Fibroblast of lung (primary cell): ENCODE measurements at regions not wholly inside any gene's neighbourhood (a gene's known extent, or its start where the extent isn't known, plus 50 kb on each side); places are given as distances from the start of the nearest gene placed in this dataset.

Experiments used
- DNase-seq, 2 donors: peaks; one replicate each; pipeline versions ENCODE4 v3.0.0 to v3.0.0-alpha.2; 2010; ENCODE audit warnings: low read depth in 2 of 2
- H2AFZ ChIP-seq: 2 replicates; pipeline ENCODE4 v1.5.1; 2012; ENCODE audit warnings: low read length, control low read depth, inconsistent platforms
- H3K27ac ChIP-seq: 2 replicates; pipeline ENCODE4 v1.5.1; 2011; ENCODE audit warnings: low read length, control low read depth; ENCODE audit not compliant: insufficient read depth
- H3K27me3 ChIP-seq: 2 replicates; pipeline ENCODE4 v1.5.1; 2011; ENCODE audit warnings: mild to moderate bottlenecking, low read length; ENCODE audit not compliant: control insufficient read depth, insufficient read depth
- H3K36me3 ChIP-seq: 2 replicates; pipeline ENCODE4 v1.5.1; 2011; ENCODE audit warnings: low read length; ENCODE audit not compliant: control insufficient read depth, insufficient read depth
- H3K4me1 ChIP-seq: 2 replicates; pipeline ENCODE4 v1.5.1; 2011; ENCODE audit warnings: low read length; ENCODE audit not compliant: control insufficient read depth, insufficient read depth; ENCODE audit errors: extremely low read depth
- H3K4me2 ChIP-seq: 2 replicates; pipeline ENCODE4 v1.5.1; 2011; ENCODE audit warnings: low read length, control low read depth; ENCODE audit not compliant: insufficient read depth; ENCODE audit errors: extremely low read depth
- H3K4me3 ChIP-seq, 4 experiments: fragments of 200-600 bp in 1 of 4; sonication (generic) in 1 of 4; replicated peaks in 1 of 4; 2 replicates each; pipeline ENCODE4 v1.5.1; 2011 to 2016; ENCODE audit warnings: low read length in 4 of 4, low read depth in 3 of 4, mild to moderate bottlenecking in 3 of 4, control low read depth in 2 of 4, inconsistent platforms in 1 of 4, mixed read lengths in 1 of 4; ENCODE audit not compliant: insufficient read depth in 1 of 4; ENCODE audit errors: control extremely low read depth in 1 of 4
- H3K79me2 ChIP-seq: 2 replicates; pipeline ENCODE4 v1.5.1; 2012; ENCODE audit warnings: mild to moderate bottlenecking, low read length, inconsistent platforms; ENCODE audit not compliant: control insufficient read depth, insufficient read depth
- H3K9ac ChIP-seq: 2 replicates; pipeline ENCODE4 v1.5.1; 2011; ENCODE audit warnings: mild to moderate bottlenecking, low read length, control low read depth; ENCODE audit not compliant: insufficient read depth
- H3K9me3 ChIP-seq: 2 replicates; pipeline ENCODE4 v1.5.1; 2012; ENCODE audit warnings: low read depth, low read length; ENCODE audit not compliant: control insufficient read depth, insufficient read depth
- H4K20me1 ChIP-seq: 2 replicates; pipeline ENCODE4 v1.5.1; 2011; ENCODE audit warnings: low read length; ENCODE audit not compliant: control insufficient read depth, insufficient read depth; ENCODE audit errors: extremely low read depth
- CTCF ChIP-seq, 2 donors: IDR thresholded peaks in 1 of 2; conservative IDR thresholded peaks in 1 of 2; 1 replicate in 1 of 2; 2 replicates in 1 of 2; pipeline ENCODE4 v1.5.1; 2011 to 2012; ENCODE audit warnings: low read length in 2 of 2, control low read depth in 1 of 2, inconsistent platforms in 1 of 2, low read depth in 1 of 2, mild to moderate bottlenecking in 1 of 2
- EZH2 ChIP-seq: IDR thresholded peaks from 2 replicates; pipeline ENCODE4 v1.5.1; 2012; ENCODE audit warnings: low read length, control low read depth, mild to moderate bottlenecking; ENCODE audit errors: missing control alignments

GRCh38 chr11:90594658-90595057 is 371.8 kb upstream of the CHORDC1 start:
- TF ChIP-seq EZH2 (no peak), CTCF (conservative IDR thresholded peaks at IDR 0.05 in 1 of 2, IDR thresholded peaks at IDR 0.05 in 1 of 2; ENCODE audit: low read depth in 1 of 2, low read length in 2 of 2) (no peak)
- H3K4me2 ChIP-seq = no peak overlapping the region
- H2AFZ ChIP-seq = no peak overlapping the region
- no peak overlapping the region for H3K27ac ChIP-seq
- no peak for DNase-seq
- H3K4me1 ChIP-seq = no peaks in the 10 kb centered on the region
- no peaks in the 10 kb centered on the region for H3K9me3 ChIP-seq
- H3K36me3 ChIP-seq = no peaks in the 10 kb centered on the region
- no peak overlapping the region for H3K9ac ChIP-seq
- no peaks in the 10 kb centered on the region for H3K27me3 ChIP-seq
- no peak overlapping the region for H3K4me3 ChIP-seq
- no peaks in the 10 kb centered on the region for H3K79me2 ChIP-seq
- no peaks in the 10 kb centered on the region for H4K20me1 ChIP-seq

GRCh38 chr11:90593099-90593498 is 370.2 kb upstream of the CHORDC1 start:
- H3K79me2 ChIP-seq = no peaks in the 10 kb centered on the region
- no peak overlapping the region for H3K4me3 ChIP-seq
- no peaks in the 10 kb centered on the region for H3K4me1 ChIP-seq
- no peak overlapping the region for H2AFZ ChIP-seq
- no peak for TF ChIP-seq EZH2
- no peaks in the 10 kb centered on the region for H3K27me3 ChIP-seq
- no peaks in the 10 kb centered on the region for H3K9me3 ChIP-seq
- H3K36me3 ChIP-seq = no peaks in the 10 kb centered on the region
- H4K20me1 ChIP-seq = no peaks in the 10 kb centered on the region
- DNase-seq = no peak
- no peak overlapping the region for H3K9ac ChIP-seq
- H3K4me2 ChIP-seq = no peak overlapping the region
- no peak overlapping the region for H3K27ac ChIP-seq

- no peak for DNase-seq
- no peak for TF ChIP-seq CTCF (conservative IDR thresholded peaks at IDR 0.05 in 1 of 2, IDR thresholded peaks at IDR 0.05 in 1 of 2; ENCODE audit: low read depth in 1 of 2, low read length in 2 of 2)
- TF ChIP-seq EZH2 = no peak
- no peak overlapping the region for H3K27ac ChIP-seq
- no peaks in the 10 kb centered on the region for H3K9me3 ChIP-seq
- H4K20me1 ChIP-seq = no peaks in the 10 kb centered on the region
- H3K4me1 ChIP-seq = no peaks in the 10 kb centered on the region
- H2AFZ ChIP-seq = no peak overlapping the region
- H3K9ac ChIP-seq = no peak overlapping the region
- no peak overlapping the region for H3K4me2 ChIP-seq
- no peaks in the 10 kb centered on the region for H3K79me2 ChIP-seq
- no peak overlapping the region for H3K4me3 ChIP-seq
- no peaks in the 10 kb centered on the region for H3K36me3 ChIP-seq
- H3K27me3 ChIP-seq = no peaks in the 10 kb centered on the region
Measured at GRCh38 chr11:90590286-90590685, 367.4 kb upstream of the CHORDC1 start.
